RKO (cell line): ENCODE measurements at regions not wholly inside any gene's neighbourhood (a gene's known extent, or its start where the extent isn't known, plus 50 kb on each side); places are given as distances from the start of the nearest gene placed in this dataset.

Experiments used
- DNase-seq: peaks from one replicate; pipeline ENCODE4 v3.0.0-alpha.2; 2016; ENCODE audit warnings: low spot score

DNA sequence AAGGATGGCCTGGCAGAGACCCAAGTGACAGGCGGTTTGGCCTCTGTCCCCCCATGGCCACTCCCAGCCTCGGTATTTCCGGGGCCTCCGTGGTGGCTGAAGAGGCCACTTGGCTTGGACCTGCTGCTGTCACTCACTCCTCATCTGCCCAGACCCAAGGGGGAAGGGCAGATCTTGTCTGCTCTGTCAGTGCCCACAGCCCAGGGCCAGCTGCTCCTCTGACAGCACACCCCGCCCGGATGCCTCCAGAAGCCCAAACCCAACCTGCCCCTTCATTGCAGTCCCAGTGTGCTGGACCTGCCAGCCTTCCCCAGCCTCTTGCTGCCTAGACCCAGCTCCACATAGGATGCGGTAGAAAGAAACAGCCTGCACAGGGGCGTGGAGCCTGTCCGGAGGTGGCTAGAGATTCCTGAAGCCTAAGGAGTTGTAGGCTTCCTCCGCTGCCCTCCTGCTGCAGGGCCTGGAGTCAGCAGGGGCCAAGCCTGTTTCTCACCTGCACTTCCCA lies 52.0 kb downstream of the MAGEF1 start:
- no peak for DNase-seq

DNA sequence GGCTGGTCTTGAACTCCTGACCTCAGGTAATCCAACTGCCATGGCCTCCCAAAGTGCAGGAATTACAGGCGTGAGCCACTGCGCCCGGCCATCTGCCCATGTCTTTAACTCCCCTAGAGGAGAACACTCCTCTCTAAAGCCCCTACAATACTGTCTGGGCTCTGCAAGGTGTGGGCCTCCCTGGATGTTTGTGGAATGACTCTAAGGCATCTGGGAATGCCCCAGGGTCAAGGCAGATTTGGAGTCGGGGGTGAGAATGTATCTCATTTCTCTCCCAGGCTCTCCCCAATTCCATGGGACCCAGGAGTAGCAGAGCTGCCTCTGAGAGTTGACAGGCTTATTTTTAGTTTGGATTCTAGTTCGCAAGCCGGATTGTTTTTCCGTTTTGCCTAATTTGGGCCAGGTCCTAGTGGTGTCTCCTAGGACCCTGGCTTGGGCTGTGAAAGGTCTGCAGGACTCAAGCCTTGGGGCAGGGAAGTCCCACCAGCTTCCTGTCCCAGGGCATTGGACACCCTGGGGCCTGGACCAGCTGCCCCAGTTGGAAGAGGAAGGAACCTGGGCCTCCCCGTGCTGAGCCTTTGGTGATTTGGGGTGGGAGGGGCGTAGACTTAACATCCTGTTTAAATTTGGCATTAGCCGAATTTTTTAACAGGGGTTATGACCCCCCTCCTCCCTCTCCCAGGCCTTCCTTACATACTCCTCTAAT lies 53.5 kb downstream of the MAGEF1 start:
- DNase-seq: no peak

DNA sequence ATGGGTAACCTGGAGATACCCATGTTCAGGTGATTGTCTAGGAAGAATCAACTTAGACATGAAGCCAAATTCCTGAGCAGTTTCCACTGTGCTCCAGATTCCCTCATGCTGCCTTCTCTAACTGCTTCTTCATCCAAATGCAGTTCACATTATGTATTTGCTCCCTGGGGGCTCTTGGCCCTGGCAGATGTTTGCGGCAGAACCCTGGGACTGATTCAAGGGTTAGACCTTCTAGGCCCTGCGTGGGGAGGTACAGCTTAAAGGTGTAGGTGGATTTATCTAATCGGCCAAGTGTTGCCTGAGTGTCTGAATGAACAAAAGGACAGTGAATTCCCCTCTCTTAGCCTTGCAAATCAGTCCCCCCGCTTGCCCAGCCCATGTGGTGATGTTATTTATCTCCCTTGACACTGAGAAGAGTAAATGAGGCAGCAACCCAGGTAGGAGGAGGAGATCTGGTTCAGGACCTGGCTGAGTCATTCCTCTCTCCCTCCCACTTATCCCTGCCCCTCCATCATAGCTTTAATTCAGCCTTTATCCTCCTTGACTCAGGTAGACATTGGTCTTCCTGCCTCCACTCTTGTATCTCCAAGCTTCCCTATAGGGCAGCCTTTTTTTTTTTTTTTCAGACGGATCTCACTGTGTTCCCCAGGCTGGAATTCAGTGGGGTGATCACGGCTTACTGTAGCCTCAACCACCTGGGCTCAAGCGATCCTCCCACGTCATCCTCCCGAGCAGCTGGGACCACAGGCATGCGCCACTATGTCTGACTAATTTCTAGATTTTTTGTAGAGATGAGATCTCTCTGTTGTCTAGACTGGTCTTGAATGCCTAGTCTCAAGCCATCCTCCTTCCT lies 54.8 kb downstream of the MAGEF1 start:
- peak; percentile 43 for DNase-seq

DNA sequence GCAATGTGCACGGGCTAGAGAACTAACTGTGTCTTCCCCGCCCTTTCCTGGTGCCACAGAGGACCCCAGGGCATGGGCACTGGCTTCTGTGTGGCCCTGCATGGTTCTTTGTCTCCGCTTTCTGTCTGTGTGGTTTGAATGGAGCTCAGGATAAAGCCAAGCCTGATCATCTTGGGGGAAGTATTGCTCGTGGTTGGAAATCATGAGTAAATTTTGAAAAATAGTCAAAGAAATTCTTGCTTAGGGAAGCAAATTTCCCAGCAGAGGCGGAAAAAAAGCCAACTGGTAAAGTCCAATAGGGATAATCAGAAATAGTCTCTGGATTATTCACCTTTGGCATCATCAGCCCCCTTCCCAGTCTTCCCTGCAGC lies 55.4 kb downstream of the MAGEF1 start:
- no peak for DNase-seq

DNA sequence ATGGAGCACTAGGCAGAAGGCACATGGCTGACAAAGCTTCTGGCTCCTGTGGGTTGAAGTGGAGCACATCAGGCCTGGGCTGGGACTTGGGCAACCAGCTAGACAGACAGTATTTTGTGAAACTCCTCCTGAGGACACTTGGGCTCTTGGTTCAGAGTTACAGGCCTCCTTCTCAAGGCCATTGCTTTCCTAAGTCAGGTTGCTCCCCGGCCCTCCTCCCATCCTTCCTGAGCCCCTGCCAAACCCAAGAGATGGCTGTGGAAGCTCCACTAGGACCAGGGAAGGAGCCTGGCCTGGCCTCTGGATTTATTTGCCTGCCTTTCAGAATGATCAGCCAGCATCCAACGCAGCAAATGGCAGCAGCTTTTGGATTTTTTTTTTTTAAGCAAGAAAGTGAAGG lies 56.3 kb downstream of the MAGEF1 start:
- DNase-seq: no peak

DNA sequence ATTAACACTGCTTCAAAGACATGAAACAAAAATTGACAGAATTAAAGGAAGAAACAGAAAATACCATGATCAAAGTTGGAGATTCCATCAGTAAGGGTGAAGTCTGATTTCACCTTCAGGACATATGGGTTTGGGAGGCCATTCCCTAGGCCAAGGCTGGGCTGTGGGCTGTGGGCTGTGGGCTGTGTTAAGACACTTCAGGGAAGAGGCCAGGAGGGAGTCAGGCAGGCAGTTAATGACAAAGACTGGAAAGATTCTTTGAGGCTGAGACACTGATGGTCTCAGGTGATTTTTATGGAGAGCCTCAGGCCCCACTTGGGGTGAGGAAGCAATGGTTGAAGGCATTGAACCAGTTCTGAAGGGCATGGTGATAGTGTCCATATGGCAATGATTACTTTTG lies 57.5 kb downstream of the MAGEF1 start:
- DNase-seq: no peak

DNA sequence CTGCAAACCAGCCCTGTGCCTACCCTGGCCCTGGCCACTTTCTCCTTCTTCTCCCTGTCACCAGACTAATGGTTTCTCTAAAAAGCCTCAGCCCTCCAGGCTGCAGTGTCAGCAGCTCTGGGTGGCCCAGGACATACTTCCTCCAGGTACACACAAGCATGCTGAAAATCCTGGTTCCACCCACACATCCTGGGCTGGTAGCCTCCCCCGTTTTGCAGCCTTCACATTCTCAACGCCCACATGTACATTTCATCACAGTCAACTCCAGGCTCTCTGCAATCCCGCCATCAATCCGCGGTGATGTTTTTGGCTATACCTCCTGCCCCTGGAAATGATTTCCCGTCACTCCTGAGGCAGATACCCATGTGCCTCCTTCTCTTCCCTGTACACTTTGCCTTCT lies 59.4 kb downstream of the MAGEF1 start:
- DNase-seq: no peak

DNA sequence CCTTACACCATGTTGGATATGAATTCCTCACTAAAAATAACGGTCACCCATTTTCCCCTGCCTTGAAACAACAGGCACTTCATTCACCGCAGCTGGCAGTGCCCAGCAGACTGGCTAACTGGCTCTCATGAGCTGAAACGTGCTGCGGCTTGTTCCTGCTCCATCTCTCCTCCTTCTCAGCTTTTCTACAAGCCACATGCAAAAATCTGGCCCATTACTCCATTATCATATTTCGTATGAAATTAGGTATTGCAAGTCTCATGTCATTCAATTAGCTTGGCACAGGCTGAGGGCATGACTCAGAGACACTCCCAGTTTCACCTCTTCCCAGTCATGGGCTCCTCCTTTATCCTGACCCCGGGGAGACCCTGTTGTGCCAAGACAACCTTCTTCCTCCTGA lies 60.0 kb downstream of the MAGEF1 start:
- no peak for DNase-seq

DNA sequence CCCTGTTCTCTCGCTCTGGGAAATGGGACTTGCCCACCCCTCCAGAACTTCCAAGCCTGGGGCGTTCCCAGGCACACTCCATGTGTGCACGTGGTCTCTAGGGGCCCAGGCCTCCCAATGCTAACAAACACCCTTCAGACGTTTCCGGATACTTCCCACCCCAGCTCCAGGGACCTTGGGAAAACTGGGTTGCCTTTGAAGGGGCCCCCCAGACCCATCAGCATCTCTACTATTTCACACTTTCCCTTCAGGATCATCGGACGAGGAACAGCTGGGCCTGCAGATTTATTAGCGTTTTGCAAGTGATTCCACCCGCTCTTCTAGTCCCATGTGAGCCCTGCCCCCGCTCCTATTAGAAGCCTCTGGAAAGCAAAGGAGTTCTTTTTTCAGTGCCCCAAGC lies 63.2 kb downstream of the MAGEF1 start:
- no peak for DNase-seq

DNA sequence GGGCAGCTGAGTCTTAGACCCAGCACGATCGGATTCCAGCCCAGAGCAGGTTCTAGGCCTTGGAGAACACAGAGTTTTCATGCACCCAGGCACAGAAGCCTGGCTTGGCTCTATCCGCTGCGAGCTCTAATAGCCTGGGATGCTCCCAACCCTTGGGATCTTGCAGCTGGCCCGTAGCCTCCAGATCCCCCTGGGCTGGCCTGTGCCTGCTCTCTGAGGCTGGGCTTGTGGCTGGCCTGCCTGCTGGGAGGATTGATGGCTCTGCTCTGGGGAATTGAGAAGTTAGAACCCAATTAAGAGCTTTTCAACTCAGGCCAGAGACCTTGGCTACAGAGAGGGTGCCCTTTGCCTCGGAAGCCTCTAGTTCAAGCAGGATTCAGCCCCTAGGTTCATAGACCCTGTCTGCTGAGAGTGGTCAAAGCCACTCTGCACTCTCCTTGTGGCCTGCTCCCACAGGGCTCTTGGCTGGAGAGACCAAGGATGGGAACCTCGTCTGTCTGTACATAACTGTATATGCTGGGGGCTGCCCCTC lies 64.4 kb downstream of the MAGEF1 start:
- no peak for DNase-seq

DNA sequence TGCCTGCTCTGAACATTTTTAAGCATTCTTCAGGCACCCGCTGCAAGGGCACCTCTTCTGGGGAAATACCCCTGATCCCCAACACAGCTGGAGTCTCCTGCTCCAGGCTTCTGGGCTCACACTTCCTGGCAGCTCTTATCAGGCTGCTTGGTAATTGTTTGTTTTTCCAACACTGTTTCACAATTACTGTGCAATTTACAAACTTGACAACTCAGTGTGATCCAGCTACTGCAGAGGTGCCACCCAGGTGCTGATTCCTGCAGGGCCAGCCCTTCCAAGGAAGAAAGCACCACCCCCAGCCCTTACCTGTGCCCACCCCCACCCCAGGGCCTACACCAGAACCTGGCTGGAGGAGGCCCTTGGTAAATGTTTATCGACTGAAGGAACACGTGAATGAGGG lies 66.5 kb downstream of the MAGEF1 start:
- DNase-seq: no peak

DNA sequence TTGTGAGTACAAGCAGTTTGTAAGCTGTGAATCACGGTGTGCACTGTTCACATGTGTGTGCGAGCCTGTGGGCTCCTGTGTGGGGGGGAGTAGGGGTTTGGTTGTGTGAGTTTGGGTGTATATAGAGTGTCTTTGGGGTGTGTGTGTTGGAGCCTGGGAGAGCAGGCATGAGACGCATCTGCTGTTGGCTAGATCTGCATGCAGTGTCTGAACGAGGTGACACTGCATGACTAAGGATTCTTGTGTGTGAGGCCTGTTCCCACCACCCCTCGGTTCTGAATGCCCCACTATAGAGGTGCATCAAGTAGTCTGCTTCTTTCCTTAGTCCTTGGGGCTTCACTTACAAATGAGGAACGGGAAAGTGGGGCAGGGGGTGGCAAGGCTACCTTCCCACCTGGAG lies 68.4 kb downstream of the MAGEF1 start:
- no peak for DNase-seq

DNA sequence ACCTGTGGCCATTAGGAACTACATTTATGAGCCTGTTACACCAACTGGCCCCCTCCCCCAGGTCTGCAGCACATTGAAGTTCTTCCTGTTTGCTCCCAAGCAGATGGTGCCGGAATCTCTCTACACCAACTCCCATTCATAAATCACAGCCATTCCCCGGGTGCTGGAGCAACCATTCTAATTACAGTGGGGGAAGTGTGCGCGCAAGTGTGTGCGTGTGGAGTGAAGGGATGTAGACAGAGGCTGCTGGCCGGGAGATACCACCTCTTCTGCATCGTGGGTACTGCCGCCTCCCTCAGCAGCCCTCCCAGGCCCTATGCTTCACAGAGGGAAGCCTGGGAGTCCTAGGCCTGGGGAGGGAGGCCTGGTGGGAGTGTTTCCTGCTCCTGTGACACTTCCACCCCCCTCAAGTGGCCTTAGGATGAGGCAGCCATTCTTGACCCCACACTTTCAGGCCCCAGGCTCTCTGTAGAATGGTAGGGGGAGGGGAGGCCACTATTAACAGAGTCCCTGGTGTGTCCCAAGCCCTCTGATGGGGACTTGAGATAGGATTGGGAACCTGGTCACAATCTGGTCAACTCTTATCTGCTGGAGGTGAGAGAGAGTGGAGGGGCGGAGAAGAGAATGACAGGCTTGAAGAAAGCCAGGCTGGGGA lies 69.1 kb downstream of the MAGEF1 start:
- DNase-seq: no peak

DNA sequence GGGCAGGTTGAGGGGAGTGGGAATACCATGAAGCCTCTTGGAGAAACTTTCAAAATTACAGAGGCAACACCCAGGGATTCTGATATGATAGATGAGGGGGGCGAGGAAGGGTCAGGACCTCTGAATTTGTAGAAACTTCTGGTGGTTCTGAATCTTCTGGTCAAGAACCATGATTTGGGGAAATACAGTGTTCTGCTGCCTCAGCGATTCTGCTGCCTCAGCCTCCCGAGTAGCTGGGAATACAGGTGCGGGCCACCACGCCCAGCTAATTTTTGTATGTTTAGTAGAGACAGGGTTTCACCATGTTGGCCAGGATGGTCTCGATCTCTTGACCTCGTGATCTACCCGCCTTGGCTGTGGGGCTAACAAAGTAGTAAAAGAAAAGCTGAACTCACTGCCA lies 70.4 kb downstream of the MAGEF1 start:
- DNase-seq: no peak

DNA sequence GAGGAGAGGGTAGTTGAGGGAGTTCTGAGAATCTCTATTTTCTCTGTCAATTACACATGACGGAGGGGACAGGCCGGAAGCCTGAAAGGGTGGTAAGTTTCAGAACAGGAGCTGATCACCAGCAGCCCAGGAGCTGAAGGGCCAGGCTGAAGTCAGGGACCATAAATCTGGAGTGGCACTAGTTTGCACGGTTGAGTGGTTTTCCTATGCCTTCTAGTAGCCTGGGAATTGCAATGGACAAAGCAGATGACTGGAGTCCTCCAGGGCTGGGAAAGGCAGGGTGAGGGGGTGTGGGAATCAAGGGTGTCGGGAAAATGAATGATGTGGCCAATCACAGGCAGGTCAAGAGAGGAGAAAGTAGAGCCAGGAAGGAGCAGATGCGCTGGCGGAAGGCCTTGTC lies 72.5 kb downstream of the MAGEF1 start:
- DNase-seq: no peak

DNA sequence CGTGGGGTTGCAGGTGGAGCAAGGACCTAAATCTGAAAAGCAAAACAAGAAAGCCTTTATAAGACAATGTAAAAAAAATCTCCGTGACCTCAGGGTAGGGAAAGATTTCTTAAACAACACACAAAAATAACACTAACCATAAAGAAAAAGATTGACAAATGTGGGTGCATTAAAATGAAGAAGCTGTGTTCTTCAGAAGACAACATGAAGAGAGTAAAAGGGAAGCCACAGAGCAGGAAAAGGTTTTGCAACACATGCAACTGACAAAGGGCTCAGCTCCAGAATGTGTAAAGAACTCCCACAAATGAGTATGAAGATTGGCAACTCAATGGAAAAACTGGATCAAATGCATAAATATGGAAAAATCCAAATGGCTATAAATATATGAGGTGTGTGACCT lies 74.2 kb downstream of the MAGEF1 start:
- DNase-seq: no peak

DNA sequence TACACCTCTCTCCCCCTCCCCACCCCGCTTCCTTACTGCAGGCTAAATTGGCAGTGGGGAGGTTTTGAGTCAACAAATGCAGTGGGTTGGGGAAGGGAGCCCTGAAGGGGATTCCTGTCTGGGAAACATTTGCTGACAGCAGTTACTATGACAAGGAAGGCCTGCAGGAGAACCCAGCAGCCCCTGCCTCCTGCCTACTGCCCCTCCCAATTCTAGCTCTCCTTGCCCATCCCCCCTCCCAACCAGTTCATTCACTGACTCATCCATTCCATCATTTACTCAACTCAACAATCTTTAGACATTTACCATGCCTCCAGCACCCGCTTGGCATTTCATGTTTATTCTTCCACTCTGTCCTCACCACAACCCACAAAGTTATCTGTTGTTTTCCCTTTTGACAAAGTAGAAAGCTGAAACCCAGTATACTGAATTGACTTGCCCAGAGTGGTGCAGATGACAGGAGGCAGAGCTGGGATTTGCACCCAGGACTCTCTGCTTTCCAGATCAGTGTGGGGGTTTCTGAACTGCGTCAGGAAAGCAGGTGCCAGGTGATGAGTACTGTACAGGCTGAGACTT lies 75.0 kb downstream of the MAGEF1 start:
- no peak for DNase-seq

DNA sequence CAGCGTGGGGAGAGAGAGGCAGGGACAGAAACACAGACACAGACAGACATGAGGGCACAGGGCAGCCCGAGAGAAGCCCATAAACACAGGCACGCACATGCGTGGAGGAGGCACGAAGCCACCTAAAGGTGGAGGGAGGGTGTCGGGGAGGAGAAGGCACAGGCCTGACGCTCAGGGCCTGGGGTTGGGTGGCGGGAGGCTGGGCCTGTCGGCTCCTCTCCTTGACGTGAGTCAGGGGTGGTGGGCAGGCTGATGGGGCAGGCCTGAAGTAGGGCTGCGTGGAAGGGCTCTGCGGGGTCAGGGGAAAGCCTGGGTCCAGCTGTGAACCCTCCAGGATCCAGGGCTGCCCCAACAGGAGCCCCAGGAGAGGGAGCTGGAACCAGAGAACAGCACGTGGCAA lies 74.2 kb downstream of the EPHB3 start:
- no peak for DNase-seq

DNA sequence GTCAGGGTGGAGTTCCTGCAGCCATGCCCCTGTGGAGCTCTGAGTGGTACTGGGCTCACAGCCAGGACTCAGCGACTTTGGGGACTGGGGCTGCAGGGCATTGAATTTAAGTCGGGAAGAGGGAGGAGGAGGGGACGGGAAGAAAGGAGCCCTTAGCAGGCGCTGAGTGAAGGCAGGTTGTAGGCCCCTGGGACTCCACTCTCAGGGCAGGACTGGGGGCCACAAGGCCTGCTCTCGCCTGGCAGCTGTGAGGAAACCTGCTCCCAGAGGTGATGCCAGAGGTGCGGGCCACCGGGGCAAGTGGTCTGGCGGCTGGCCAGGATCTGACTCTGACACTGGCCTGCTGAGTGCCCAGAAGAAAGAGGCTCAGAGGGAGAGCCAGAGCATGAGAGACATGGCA lies 73.5 kb downstream of the EPHB3 start:
- DNase-seq: no peak

DNA sequence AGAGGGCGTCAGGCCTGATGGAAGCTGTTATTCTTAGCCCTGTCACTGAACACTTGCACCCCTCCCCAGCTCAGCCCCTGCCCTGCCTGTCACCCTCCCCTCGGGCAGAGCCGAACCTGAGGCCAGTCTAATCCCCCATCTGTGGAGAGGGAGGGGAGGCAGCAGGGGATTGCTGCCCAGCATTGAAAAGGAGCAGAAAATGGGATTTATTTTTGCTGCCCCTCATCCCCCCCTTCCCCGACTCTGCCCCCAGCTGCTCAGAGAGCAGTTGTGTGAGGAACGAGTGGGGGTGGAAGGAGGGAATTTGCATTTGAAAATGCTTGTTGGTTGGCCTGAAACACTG lies 71.6 kb downstream of the EPHB3 start:
- no peak for DNase-seq

DNA sequence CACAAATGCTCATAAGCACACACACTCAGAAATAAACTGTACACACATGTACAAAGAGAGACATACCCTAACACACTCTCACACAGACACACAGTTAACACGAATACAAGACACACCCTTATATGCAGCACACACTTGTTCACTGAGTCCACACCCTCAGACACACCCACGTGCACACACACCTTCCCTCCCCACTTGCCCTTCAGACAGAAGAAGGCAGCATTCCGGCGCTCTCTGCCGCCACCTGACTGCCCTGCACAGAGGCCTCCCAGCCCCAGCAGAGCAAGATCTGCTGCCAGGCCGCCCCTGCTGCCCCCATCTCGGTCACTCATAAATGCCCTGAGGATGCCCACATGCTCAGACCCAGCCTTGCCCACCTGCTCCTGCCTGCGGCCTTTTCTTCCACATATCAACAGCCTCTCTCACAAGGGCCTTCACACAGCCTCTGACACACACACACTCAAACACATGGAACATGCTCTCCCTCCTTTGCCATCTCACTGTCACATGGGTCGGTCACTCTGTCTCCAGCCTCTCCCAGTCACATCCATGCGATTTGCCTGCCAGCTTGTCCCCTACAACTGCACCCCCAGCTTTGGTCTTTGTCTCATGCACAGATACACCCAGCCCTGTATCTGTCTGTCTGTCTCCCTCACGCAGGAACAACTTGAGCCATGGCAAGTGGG lies 71.1 kb downstream of the EPHB3 start:
- DNase-seq: no peak
